Prostate gland (tissue), 2 donors: ENCODE measurements at regions not wholly inside any gene's neighbourhood (a gene's known extent, or its start where the extent isn't known, plus 50 kb on each side); places are given as distances from the start of the nearest gene placed in this dataset.

Experiments
- POLR2A ChIP-seq: fragments of 450-650 bp; IDR thresholded peaks from one replicate; pipeline ENCODE4 v1.6.1; 2016; ENCODE audit warnings: antibody characterized with exemption, mild to moderate bottlenecking
- TF ChIP-seq, protein P1 (sequence below), 4 experiments: fragments of 200-600 bp in 2 of 4; fragments of 450-650 bp in 2 of 4; sonication (generic) in 2 of 4; IDR thresholded peaks; 1 replicate in 3 of 4; 2 replicates in 1 of 4; pipeline ENCODE4 v1.5.1; 2016 to 2019; ENCODE audit warnings: antibody characterized with exemption in 4 of 4, mild to moderate bottlenecking in 2 of 4, moderate library complexity in 2 of 4

GRCh38 chr9:1876891-1877496 is 138.2 kb upstream of the SMARCA2 start:
- TF ChIP-seq, protein P1, sequence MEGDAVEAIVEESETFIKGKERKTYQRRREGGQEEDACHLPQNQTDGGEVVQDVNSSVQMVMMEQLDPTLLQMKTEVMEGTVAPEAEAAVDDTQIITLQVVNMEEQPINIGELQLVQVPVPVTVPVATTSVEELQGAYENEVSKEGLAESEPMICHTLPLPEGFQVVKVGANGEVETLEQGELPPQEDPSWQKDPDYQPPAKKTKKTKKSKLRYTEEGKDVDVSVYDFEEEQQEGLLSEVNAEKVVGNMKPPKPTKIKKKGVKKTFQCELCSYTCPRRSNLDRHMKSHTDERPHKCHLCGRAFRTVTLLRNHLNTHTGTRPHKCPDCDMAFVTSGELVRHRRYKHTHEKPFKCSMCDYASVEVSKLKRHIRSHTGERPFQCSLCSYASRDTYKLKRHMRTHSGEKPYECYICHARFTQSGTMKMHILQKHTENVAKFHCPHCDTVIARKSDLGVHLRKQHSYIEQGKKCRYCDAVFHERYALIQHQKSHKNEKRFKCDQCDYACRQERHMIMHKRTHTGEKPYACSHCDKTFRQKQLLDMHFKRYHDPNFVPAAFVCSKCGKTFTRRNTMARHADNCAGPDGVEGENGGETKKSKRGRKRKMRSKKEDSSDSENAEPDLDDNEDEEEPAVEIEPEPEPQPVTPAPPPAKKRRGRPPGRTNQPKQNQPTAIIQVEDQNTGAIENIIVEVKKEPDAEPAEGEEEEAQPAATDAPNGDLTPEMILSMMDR (IDR thresholded peaks at IDR 0.05), result no peak
- TF ChIP-seq POLR2A, result no peak
